ENCODE measurements at regions not wholly inside any gene's neighbourhood (a gene's known extent, or its start where the extent isn't known, plus 50 kb on each side); places are given as distances from the start of the nearest gene placed in this dataset.

- Histone ChIP-seq H3K23me2 (ENCODE audit: low read depth, low read length) (peaks cover 3% of the 10 kb centered on the region), H3K4ac (replicated peaks; ENCODE audit: insufficient read length, low read depth, low read length) (no peak overlapping the region), H2BK20ac (ENCODE audit: low read length) (0 out of 2 replicates have a peak overlapping the region, but pooled peaks have one; percentile 87), H3K79me1 (ENCODE audit: low read depth, low read length) (no peaks in the 10 kb centered on the region), H2BK120ac (replicated peaks; ENCODE audit: low read depth, low read length) (no peak overlapping the region), H4K8ac (ENCODE audit: extremely low read depth, insufficient read depth, low read length) (no peak overlapping the region), H2AFZ (ENCODE audit: low read length) (no peak overlapping the region), H2BK15ac (ENCODE audit: low read length) (no peak overlapping the region), H4K20me1 (replicated peaks in 1 of 2; ENCODE audit: control insufficient read depth in 1 of 2, insufficient read depth in 2 of 2, low read length in 2 of 2) (no peaks in the 10 kb centered on the region), H3K4me2 (ENCODE audit: insufficient read depth in 1 of 2, low read depth in 2 of 2, low read length in 2 of 2) (no peak overlapping the region), H3K79me2 (ENCODE audit: control insufficient read depth in 1 of 2, insufficient read depth in 2 of 2, low read length in 2 of 2) (no peaks in the 10 kb centered on the region), H4K5ac (ENCODE audit: insufficient read length, low read depth, low read length) (no peak overlapping the region), H3K14ac (ENCODE audit: insufficient read length) (no peak overlapping the region), H3K36me3 (ENCODE audit: control insufficient read depth in 2 of 4, insufficient read depth in 4 of 4, low read length in 3 of 4) (no peaks in the 10 kb centered on the region; a peak in 1 of 8 replicates), H2BK5ac (ENCODE audit: low read depth, low read length) (no peak overlapping the region), H3K23ac (ENCODE audit: insufficient read length) (no peak overlapping the region), H2BK12ac (ENCODE audit: low read depth, low read length) (no peak overlapping the region), H3K56ac (replicated peaks; ENCODE audit: insufficient read length, low read depth, low read length) (no peak overlapping the region), H3K4me1 (replicated peaks in 1 of 4; ENCODE audit: control insufficient read depth in 3 of 4, insufficient read depth in 4 of 4, low read length in 3 of 4) (peaks cover 0 to 5% (median under 1%) of the 10 kb centered on the region in 4 experiments; a peak in 2 of 7 replicates), H3K9me3 (ENCODE audit: insufficient read depth in 2 of 2, low read depth in 1 of 2, low read length in 1 of 2) (no peaks in the 10 kb centered on the region), H4K91ac (replicated peaks; ENCODE audit: insufficient read length, low read length) (peak overlapping the region; percentile 1), H3K4me3 (ENCODE audit: extremely low read depth in 1 of 4, insufficient read depth in 2 of 4, low read depth in 3 of 4, low read length in 4 of 4) (no peak overlapping the region), H3K27ac (ENCODE audit: low read depth, low read length) (no peak overlapping the region), H3K18ac (ENCODE audit: extremely low read depth, low read length) (no peak overlapping the region), H3K27me3 (replicated peaks in 1 of 4; ENCODE audit: control insufficient read depth in 3 of 4, extremely low read depth in 1 of 4, insufficient read depth in 3 of 4, low read length in 3 of 4) (0 out of 7 replicates have a peak, but pooled peaks cover 0 to 2% (median 0%) of the 10 kb centered on the region in 4 experiments), H3K9ac (replicated peaks in 1 of 4; ENCODE audit: extremely low read depth in 1 of 4, low read depth in 3 of 4, low read length in 3 of 4) (no peak overlapping the region), H2AK5ac (ENCODE audit: low read depth, low read length) (no peak overlapping the region)
- CTCF ChIA-PET (ENCODE audit: partially characterized antibody), result interaction anchor here (0.6 kb wide), 1 partner anchor 164 kb away, joined by 3 read pairs; no protein-coding TSS in a partner anchor
- DNase-seq (ENCODE audit: low read depth in 1 of 2, low spot score in 2 of 2) (no peak), FAIRE-seq (no peak)
- WGBS, 2 experiments (ENCODE audit: extremely low coverage in 1 of 2, insufficient coverage in 1 of 2, insufficient read length in 1 of 2, insufficient replicate concordance in 2 of 2, low coverage in 1 of 2, low lambda C conversion rate in 2 of 2, missing lambda C conversion rate in 1 of 2), result 94% methylated on average over 6 of the region's 6 CpGs; no CpG with 5 or more reads in 1 of the 2 experiments
- POLR2A ChIA-PET (ENCODE audit: partially characterized antibody), result no interaction called here
- TF ChIP-seq KDM1A (IDR thresholded peaks at IDR 0.05; ENCODE audit: borderline replicate concordance, low read length) (no peak), TAF1 (IDR thresholded peaks at IDR 0.05; ENCODE audit: low read depth, low read length) (no peak), CBX8 (IDR thresholded peaks at IDR 0.05; ENCODE audit: borderline replicate concordance, low read depth, low read length) (no peak), CTBP2 (IDR thresholded peaks at IDR 0.05; ENCODE audit: borderline replicate concordance, insufficient read depth, insufficient read length, low read length) (no peak), HDAC2 (IDR thresholded peaks at IDR 0.05; ENCODE audit: borderline replicate concordance in 1 of 2, low read depth in 2 of 2, low read length in 2 of 2) (no peak), NANOG (IDR thresholded peaks at IDR 0.05; ENCODE audit: insufficient read depth, low read depth, low read length, poor library complexity, severe bottlenecking) (no peak), FOSL1 (IDR thresholded peaks at IDR 0.05; ENCODE audit: insufficient read depth, low read depth, low read length) (no peak), MAFK (IDR thresholded peaks at IDR 0.05; ENCODE audit: low read depth, low read length) (no peak), POLR2A (IDR thresholded peaks at IDR 0.05; ENCODE audit: control extremely low read depth in 1 of 2, low read depth in 2 of 2, low read length in 2 of 2) (no peak), USF2 (IDR thresholded peaks at IDR 0.05; ENCODE audit: low read length) (no peak), YY1 (IDR thresholded peaks at IDR 0.05; ENCODE audit: low read depth, low read length) (no peak), RAD21 (IDR thresholded peaks at IDR 0.05 in 1 of 2, conservative IDR thresholded peaks at IDR 0.05 in 1 of 2; ENCODE audit: low read depth in 2 of 2, low read length in 2 of 2) (no peak), KDM4A (IDR thresholded peaks at IDR 0.05; ENCODE audit: low read depth, low read length, severe bottlenecking) (no peak)
Measured at GRCh38 chr5:173765661-173766060, 122.5 kb upstream of the CPEB4 start.
